Spleen (tissue), 11 donors: ENCODE measurements at regions not wholly inside any gene's neighbourhood (a gene's known extent, or its start where the extent isn't known, plus 50 kb on each side); places are given as distances from the start of the nearest gene placed in this dataset.

ENCODE experiments used
- DNase-seq: peaks from one replicate; pipeline ENCODE4 v3.0.0-alpha.2; 2020
- H3K27ac ChIP-seq, 8 donors: fragments of 200-600 bp; sonication (generic) in 7 of 8; 1 replicate in 4 of 8; 2 replicates in 4 of 8; pipeline versions ENCODE4 v1.5.0 to v1.8.0; 2016 to 2021; ENCODE audit warnings: inconsistent platforms in 4 of 8, mild to moderate bottlenecking in 4 of 8, moderate library complexity in 1 of 8
- H3K27me3 ChIP-seq, 7 donors: fragments of 200-600 bp; sonication (generic) in 6 of 7; replicated peaks in 1 of 7; 1 replicate in 4 of 7; 2 replicates in 3 of 7; pipeline versions ENCODE4 v1.5.0 to v1.8.0; 2016 to 2021; ENCODE audit warnings: inconsistent platforms in 3 of 7, mild to moderate bottlenecking in 1 of 7
- H3K36me3 ChIP-seq, 6 donors: fragments of 200-600 bp; sonication (generic) in 5 of 6; 1 replicate in 4 of 6; 2 replicates in 2 of 6; pipeline versions ENCODE4 v1.5.0 to v1.8.0; 2016 to 2021; ENCODE audit warnings: inconsistent platforms in 2 of 6
- H3K4me1 ChIP-seq, 6 donors: fragments of 200-600 bp; sonication (generic) in 5 of 6; 1 replicate in 3 of 6; 2 replicates in 3 of 6; pipeline versions ENCODE4 v1.5.0 to v1.8.0; 2016 to 2021; ENCODE audit warnings: inconsistent platforms in 3 of 6
- H3K4me3 ChIP-seq, 8 donors: fragments of 200-600 bp; sonication (generic) in 7 of 8; 1 replicate in 4 of 8; 2 replicates in 4 of 8; pipeline versions ENCODE4 v1.5.0 to v1.8.0; 2016 to 2021; ENCODE audit warnings: inconsistent platforms in 4 of 8, mild to moderate bottlenecking in 4 of 8, moderate library complexity in 2 of 8
- H3K9me3 ChIP-seq, 8 donors: fragments of 200-600 bp; sonication (generic) in 7 of 8; 1 replicate in 4 of 8; 2 replicates in 4 of 8; pipeline versions ENCODE4 v1.5.0 to v1.8.0; 2016 to 2021; ENCODE audit warnings: inconsistent platforms in 4 of 8
- POLR2A ChIP-seq, 3 donors: fragments of 450-650 bp; IDR thresholded peaks; one replicate each; pipeline ENCODE4 v1.5.1; 2017; ENCODE audit warnings: antibody characterized with exemption in 3 of 3, mild to moderate bottlenecking in 1 of 3
- POLR2AphosphoS5 ChIP-seq, 3 donors: sonication (generic); formaldehyde crosslinking; IDR thresholded peaks; one replicate each; pipeline ENCODE4 v1.5.1; 2017; ENCODE audit warnings: antibody characterized with exemption in 3 of 3
- WGBS, 5 donors: extraction: QIAGEN DNeasy Blood & Tissue Kit in 3 of 5; methylation state at CpG; one replicate each; pipeline versions ENCODE4 v1.1.5 to v1.1.7; 2013 to 2018; 5-methylcytosine and 5-hydroxymethylcytosine counted together
- intact Hi-C: fragments of 100-400 bp; cut with DNase I; formaldehyde crosslinking; loops from one replicate; pipeline ENCODE4 v1.15.0; 2023; ENCODE audit warnings: low total_unique reads
- TF ChIP-seq, protein P1 (sequence below), 11 experiments: fragments of 200-600 bp in 7 of 11; fragments of 450-650 bp in 4 of 11; sonication (generic) in 4 of 11; IDR thresholded peaks in 8 of 11; conservative IDR thresholded peaks in 3 of 11; 1 replicate in 7 of 11; 2 replicates in 4 of 11; pipeline versions ENCODE4 v1.4.0 to v1.8.0; 2016 to 2021; ENCODE audit warnings: antibody characterized with exemption in 11 of 11, inconsistent platforms in 4 of 11, mild to moderate bottlenecking in 1 of 11
- donor health status: healthy with polysubstance abuse.
- donor health status: DM: no; HTN: no; CAD: no; lungs with moderate emphysema.
- donor health status: DM: no; HTN: no; CAD: no.
- donor health status: Bipolar disorder and iron deficiency.
- donor health status: healthy.
- donor health status: DM: no; HTN: no; CAD: no.
- donor health status: DM: yes; HTN: yes; CAD: no.

DNA sequence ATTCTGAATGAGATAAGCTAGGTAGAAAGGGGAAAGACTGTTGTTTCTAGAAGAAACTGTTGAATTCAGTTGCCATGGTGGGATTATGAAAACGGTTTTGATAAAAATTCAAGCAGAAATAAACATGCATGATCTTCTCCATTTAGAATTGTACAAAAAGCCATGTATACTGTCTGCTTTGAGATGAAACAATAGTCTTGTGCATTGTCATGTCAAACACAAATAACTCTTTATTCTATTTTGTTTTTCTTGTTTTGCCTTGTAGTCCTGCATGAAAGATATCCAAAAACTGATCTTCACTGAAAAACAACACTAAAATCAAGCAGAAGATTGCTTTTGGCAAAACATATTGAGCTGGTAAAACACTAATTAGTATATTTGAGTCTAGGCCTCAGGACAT lies 659.9 kb downstream of the LTN1 start:
- no peak for TF ChIP-seq POLR2AphosphoS5 (IDR thresholded peaks at IDR 0.05)
- TF ChIP-seq POLR2A (IDR thresholded peaks at IDR 0.05): no peak
- TF ChIP-seq, protein P1, sequence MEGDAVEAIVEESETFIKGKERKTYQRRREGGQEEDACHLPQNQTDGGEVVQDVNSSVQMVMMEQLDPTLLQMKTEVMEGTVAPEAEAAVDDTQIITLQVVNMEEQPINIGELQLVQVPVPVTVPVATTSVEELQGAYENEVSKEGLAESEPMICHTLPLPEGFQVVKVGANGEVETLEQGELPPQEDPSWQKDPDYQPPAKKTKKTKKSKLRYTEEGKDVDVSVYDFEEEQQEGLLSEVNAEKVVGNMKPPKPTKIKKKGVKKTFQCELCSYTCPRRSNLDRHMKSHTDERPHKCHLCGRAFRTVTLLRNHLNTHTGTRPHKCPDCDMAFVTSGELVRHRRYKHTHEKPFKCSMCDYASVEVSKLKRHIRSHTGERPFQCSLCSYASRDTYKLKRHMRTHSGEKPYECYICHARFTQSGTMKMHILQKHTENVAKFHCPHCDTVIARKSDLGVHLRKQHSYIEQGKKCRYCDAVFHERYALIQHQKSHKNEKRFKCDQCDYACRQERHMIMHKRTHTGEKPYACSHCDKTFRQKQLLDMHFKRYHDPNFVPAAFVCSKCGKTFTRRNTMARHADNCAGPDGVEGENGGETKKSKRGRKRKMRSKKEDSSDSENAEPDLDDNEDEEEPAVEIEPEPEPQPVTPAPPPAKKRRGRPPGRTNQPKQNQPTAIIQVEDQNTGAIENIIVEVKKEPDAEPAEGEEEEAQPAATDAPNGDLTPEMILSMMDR (IDR thresholded peaks at IDR 0.05 in 8 of 11, conservative IDR thresholded peaks at IDR 0.05 in 3 of 11): no peak
- Histone ChIP-seq H3K9me3 (peaks cover 0 to 15% (median 13%) of the 10 kb centered on the region in 8 donors), H3K4me3 (no peak overlapping the region), H3K27ac (no peak overlapping the region), H3K36me3 (no peaks in the 10 kb centered on the region), H3K4me1 (peaks cover 0 to 13% (median 1%) of the 10 kb centered on the region in 6 donors), H3K27me3 (no peaks in the 10 kb centered on the region)
- intact Hi-C loops: no loop called here
- DNase-seq: no peak
- 62 to 84% (median 77%) methylated on average over 1 of the region's 1 CpG for WGBS, 5 donors

DNA sequence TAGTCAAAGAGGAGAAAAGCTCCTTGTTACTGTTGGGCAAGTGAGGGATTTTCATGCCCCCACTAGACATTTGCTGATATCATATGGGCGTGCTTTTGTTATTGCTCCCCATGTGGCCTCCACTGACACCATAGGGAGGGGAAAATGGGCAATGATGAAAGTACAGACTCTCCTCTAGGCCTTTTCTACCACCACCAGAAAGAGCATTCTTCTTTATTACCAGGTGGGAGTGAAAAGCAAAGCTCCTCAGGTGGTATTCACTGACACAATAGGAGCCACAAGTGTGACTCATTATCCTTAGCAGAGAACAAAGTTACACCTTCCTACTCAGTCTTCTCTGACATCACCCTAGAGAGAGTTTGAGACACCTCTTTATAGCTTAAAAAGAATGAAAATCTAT lies 667.1 kb downstream of the LTN1 start:
- 93 to 100% (median 93%) methylated on average over 1 of the region's 1 CpG for WGBS, 5 donors
- no peak for DNase-seq
- no peak overlapping the region for H3K4me3 ChIP-seq

DNA sequence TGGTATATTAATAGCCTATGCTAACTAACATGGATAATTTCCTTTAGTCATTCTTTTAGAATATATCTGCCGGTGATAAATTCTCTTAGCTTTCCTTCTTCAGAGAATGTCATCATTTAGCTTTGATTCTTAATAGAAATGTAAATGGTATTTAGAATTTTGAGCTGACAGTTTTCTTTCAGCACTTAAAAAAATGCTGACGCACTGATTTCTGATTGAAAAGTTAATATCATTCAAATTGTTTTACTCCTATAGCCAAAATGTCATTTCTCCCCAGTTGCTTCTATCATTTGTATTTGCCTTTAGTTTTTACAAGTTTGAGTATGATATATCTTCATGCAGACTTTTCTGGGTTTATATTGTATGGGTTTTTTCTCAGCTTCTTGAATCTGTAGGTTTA lies 668.0 kb downstream of the LTN1 start:
- DNase-seq: no peak
- H3K27me3 ChIP-seq: no peaks in the 10 kb centered on the region
- no peak overlapping the region for H3K27ac ChIP-seq
- TF ChIP-seq POLR2A (IDR thresholded peaks at IDR 0.05) (no peak), POLR2AphosphoS5 (IDR thresholded peaks at IDR 0.05) (no peak)
- TF ChIP-seq, protein P1 (IDR thresholded peaks at IDR 0.05 in 8 of 11, conservative IDR thresholded peaks at IDR 0.05 in 3 of 11): no peak
- no peaks in the 10 kb centered on the region for H3K4me1 ChIP-seq
- no peaks in the 10 kb centered on the region for H3K36me3 ChIP-seq
- 92 to 98% (median 94%) methylated on average over 2 of the region's 2 CpGs for whole genome bisulfite sequencing, 5 donors
- intact Hi-C loops: no loop called here
- peaks cover 0 to 55% (median 44%) of the 10 kb centered on the region in 8 donors for H3K9me3 ChIP-seq
- H3K4me3 ChIP-seq: no peak overlapping the region

More for the DNA sequence above, 667.1 kb downstream of the LTN1 start:
- Histone ChIP-seq H3K9me3 (peaks cover 0 to 49% (median 41%) of the 10 kb centered on the region in 8 donors), H3K36me3 (no peaks in the 10 kb centered on the region), H3K4me1 (no peaks in the 10 kb centered on the region), H3K27ac (no peak overlapping the region), H3K27me3 (no peaks in the 10 kb centered on the region)
- intact Hi-C loops: no loop called here
- no peak for TF ChIP-seq POLR2A (IDR thresholded peaks at IDR 0.05)
- TF ChIP-seq, protein P1 (IDR thresholded peaks at IDR 0.05 in 8 of 11, conservative IDR thresholded peaks at IDR 0.05 in 3 of 11): no peak
- TF ChIP-seq POLR2AphosphoS5 (IDR thresholded peaks at IDR 0.05): no peak

DNA sequence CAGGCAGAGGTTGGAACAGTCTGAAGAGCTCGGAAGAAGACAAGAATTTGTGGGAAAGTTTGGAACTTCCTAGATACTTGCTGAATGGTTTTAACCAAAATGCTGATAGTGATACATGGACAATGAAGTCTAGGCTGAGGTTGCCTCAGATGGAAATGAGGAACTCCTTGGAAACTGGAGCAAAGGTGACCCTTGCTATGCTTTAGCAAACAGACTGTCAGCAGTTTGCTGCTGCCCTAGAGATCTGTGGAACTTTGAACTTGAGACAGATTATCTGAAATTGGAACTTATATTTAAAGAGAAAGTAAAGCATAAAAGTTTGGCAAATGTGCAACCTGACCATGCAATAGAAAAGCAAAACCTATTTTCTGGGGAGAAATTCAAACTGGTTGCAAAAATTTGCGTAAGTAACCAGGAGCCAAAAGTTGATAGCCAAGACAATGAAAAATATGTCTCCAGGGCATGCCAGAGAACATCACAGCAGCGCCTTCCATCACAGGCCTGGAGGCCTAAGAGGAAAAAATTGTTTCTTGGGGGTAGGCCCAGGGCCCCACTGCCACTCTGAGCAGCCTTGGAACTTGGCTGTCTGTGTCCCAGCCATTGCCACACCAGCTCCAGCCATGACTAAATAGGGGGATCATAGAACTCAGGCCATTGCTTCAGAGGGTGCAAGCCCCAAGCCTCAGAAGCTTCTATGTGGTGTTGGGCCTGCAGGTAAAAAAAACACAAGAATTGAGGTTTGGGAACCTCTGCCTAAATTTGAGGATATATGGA lies 675.3 kb downstream of the LTN1 start:
- no peak for DNase-seq
- H3K36me3 ChIP-seq: no peaks in the 10 kb centered on the region
- no peaks in the 10 kb centered on the region for H3K4me1 ChIP-seq
- peaks cover 0 to 37% (median 27%) of the 10 kb centered on the region in 8 donors for H3K9me3 ChIP-seq
- no peaks in the 10 kb centered on the region for H3K27me3 ChIP-seq
- TF ChIP-seq POLR2A (IDR thresholded peaks at IDR 0.05) (no peak), POLR2AphosphoS5 (IDR thresholded peaks at IDR 0.05) (no peak)
- TF ChIP-seq, protein P1 (IDR thresholded peaks at IDR 0.05 in 8 of 11, conservative IDR thresholded peaks at IDR 0.05 in 3 of 11): no peak
- H3K4me3 ChIP-seq: no peak overlapping the region
- WGBS, 5 donors: 87 to 91% (median 88%) methylated on average over 3 of the region's 3 CpGs
- H3K27ac ChIP-seq: no peak overlapping the region
- intact Hi-C loops: no loop called here
